K562 (cell line): ENCODE measurements at regions not wholly inside any gene's neighbourhood (a gene's known extent, or its start where the extent isn't known, plus 50 kb on each side); places are given as distances from the start of the nearest gene placed in this dataset.

ENCODE experiments used
- CREB1 ChIP-seq, 2 experiments: sonication (generic) in 1 of 2; formaldehyde crosslinking in 1 of 2; IDR thresholded peaks; 2 replicates each; pipeline versions ENCODE4 v1.6.1 to v1.8.0; 2012 to 2022; ENCODE audit warnings: inconsistent platforms in 1 of 2, mild to moderate bottlenecking in 1 of 2, missing genetic modification reagents in 1 of 2, moderate library complexity in 1 of 2
- CREM ChIP-seq: IDR thresholded peaks from 2 replicates; pipeline ENCODE4 v1.6.1; 2014; ENCODE audit warnings: antibody characterized with exemption, low read depth
- ERF ChIP-seq: fragments of 450-650 bp; formaldehyde crosslinking; IDR thresholded peaks from 2 replicates; pipeline ENCODE4 v1.4.0; 2020; ENCODE audit warnings: mild to moderate bottlenecking, mixed read lengths
- MGA ChIP-seq: fragments of 450-650 bp; IDR thresholded peaks from 2 replicates; pipeline ENCODE4 v1.6.1; 2016; ENCODE audit warnings: mild to moderate bottlenecking, moderate library complexity
- PKNOX1 ChIP-seq: fragments of 450-650 bp; IDR thresholded peaks from 2 replicates; pipeline ENCODE4 v1.6.1; 2016
- RBFOX2 ChIP-seq: fragments of 200-400 bp; formaldehyde crosslinking; IDR thresholded peaks from 2 replicates; pipeline ENCODE4 v1.6.1; 2017; ENCODE audit warnings: low read depth, mild to moderate bottlenecking, low read length, moderate library complexity
- USF2 ChIP-seq: sonication (generic); formaldehyde crosslinking; IDR thresholded peaks from 2 replicates; pipeline ENCODE4 v1.5.0; 2020; ENCODE audit warnings: missing genetic modification reagents
- YY1 ChIP-seq, 3 experiments: IDR thresholded peaks; 2 replicates each; pipeline ENCODE4 v1.6.1; 2011; ENCODE audit warnings: low read length in 2 of 3, mild to moderate bottlenecking in 2 of 3, moderate library complexity in 2 of 3, borderline replicate concordance in 1 of 3, control low read depth in 1 of 3, low read depth in 1 of 3; ENCODE audit not compliant: insufficient read depth in 3 of 3, insufficient replicate concordance in 2 of 3, control insufficient read depth in 1 of 3, insufficient read length in 1 of 3; ENCODE audit errors: extremely low read depth in 1 of 3

- TF ChIP-seq MGA = peak; percentile 54
- peak; percentile 74 for TF ChIP-seq RBFOX2
- peak in 2 of 3 experiments; percentile 75 to 79 for TF ChIP-seq YY1 (IDR thresholded peaks at IDR 0.05; ENCODE audit: borderline replicate concordance in 1 of 3, control insufficient read depth in 1 of 3, extremely low read depth in 1 of 3, insufficient read depth in 3 of 3, insufficient read length in 1 of 3, insufficient replicate concordance in 2 of 3, low read depth in 1 of 3, low read length in 2 of 3)
- TF ChIP-seq CREB1 (IDR thresholded peaks at IDR 0.05) = peak; percentile 24; the same call in 1 of the 2 replicates
- TF ChIP-seq CREB1 (CRISPR knock-in tag; IDR thresholded peaks at IDR 0.05) = no peak
- no peak for TF ChIP-seq ERF (CRISPR knock-in tag)
- TF ChIP-seq PKNOX1 = peak; percentile 74
- TF ChIP-seq USF2 = peak; percentile 54
- 0 out of 2 replicates have a peak, but pooled peaks have one; percentile 30 for TF ChIP-seq CREM
These were observed 65.8 kb downstream of the KPNA2 start (continued) for GRCh38 chr17:68101075-68101986.
